NCI-H748 (cell line): ENCODE measurements at regions not wholly inside any gene's neighbourhood (a gene's known extent, or its start where the extent isn't known, plus 50 kb on each side); places are given as distances from the start of the nearest gene placed in this dataset.

ENCODE experiments used
- DNase-seq: peaks from one replicate; lab custom pipeline; 2025; ENCODE audit not compliant: unreplicated experiment; lab: John Stamatoyannopoulos, UW

- no peak for DNase-seq
Observed at GRCh38 chr10:61192042-61192441, 248.1 kb upstream of the RHOBTB1 start.

- peak; percentile 86 for DNase-seq
Observed at GRCh38 chr10:61189912-61190311, 245.9 kb upstream of the RHOBTB1 start.

GRCh38 chr10:61188691-61189090 lies 244.7 kb upstream of the RHOBTB1 start:
- DNase-seq, result peak; percentile 60

GRCh38 chr10:61188101-61188500 lies 244.1 kb upstream of the RHOBTB1 start:
- no peak for DNase-seq

- peak; percentile 50 for DNase-seq
Observed at GRCh38 chr10:61187601-61188000, 243.6 kb upstream of the RHOBTB1 start.

- no peak for DNase-seq
Observed at GRCh38 chr10:61186408-61186807, 242.4 kb upstream of the RHOBTB1 start.

- no peak for DNase-seq
Observed at GRCh38 chr10:61184429-61184828, 240.4 kb upstream of the RHOBTB1 start.

GRCh38 chr10:61183967-61184366 lies 240.0 kb upstream of the RHOBTB1 start:
- no peak for DNase-seq

- no peak for DNase-seq
Observed at GRCh38 chr10:61181832-61182231, 237.8 kb upstream of the RHOBTB1 start.

- peak; percentile 91 for DNase-seq
Observed at GRCh38 chr10:61179771-61180170, 235.8 kb upstream of the RHOBTB1 start.

GRCh38 chr10:61176424-61176823 lies 232.4 kb upstream of the RHOBTB1 start:
- DNase-seq, result no peak

- DNase-seq, result no peak
Observed at GRCh38 chr10:61175316-61175715, 231.3 kb upstream of the RHOBTB1 start.

GRCh38 chr10:61173450-61173849 lies 229.5 kb upstream of the RHOBTB1 start:
- DNase-seq, result no peak

GRCh38 chr10:61172182-61172926 lies 228.4 kb upstream of the RHOBTB1 start:
- DNase-seq, result peak; percentile 66

- no peak for DNase-seq
Observed at GRCh38 chr10:61170594-61170993, 226.6 kb upstream of the RHOBTB1 start.

- DNase-seq, result peak; percentile 62
Observed at GRCh38 chr10:61169294-61169693, 225.3 kb upstream of the RHOBTB1 start.

- no peak for DNase-seq
Observed at GRCh38 chr10:61166489-61166888, 222.5 kb upstream of the RHOBTB1 start.

- DNase-seq, result no peak
Observed at GRCh38 chr10:61166065-61166464, 222.1 kb upstream of the RHOBTB1 start.

- DNase-seq, result peak; percentile 44
Observed at GRCh38 chr10:61164458-61165160, 220.6 kb upstream of the RHOBTB1 start.

GRCh38 chr10:61163403-61163802 lies 219.4 kb upstream of the RHOBTB1 start:
- peak; percentile 84 for DNase-seq

- no peak for DNase-seq
Observed at GRCh38 chr10:61160253-61160652, 216.3 kb upstream of the RHOBTB1 start.

GRCh38 chr10:61159253-61159652 lies 215.3 kb upstream of the RHOBTB1 start:
- DNase-seq, result no peak
